CD14-positive monocyte (primary cell): ENCODE measurements at regions not wholly inside any gene's neighbourhood (a gene's known extent, or its start where the extent isn't known, plus 50 kb on each side); places are given as distances from the start of the nearest gene placed in this dataset.

Source experiments
- DNase-seq, 3 donors: peaks; one replicate each; pipeline ENCODE4 v3.0.0-alpha.2; 2011 to 2022
- H2AFZ ChIP-seq: 2 replicates; pipeline ENCODE4 v1.6.0; 2012; ENCODE audit warnings: mild to moderate bottlenecking, low read depth, low read length, inconsistent platforms; ENCODE audit not compliant: insufficient read depth, poor library complexity, severe bottlenecking
- H3K27ac ChIP-seq, 2 donors: 1 replicate in 1 of 2; 2 replicates in 1 of 2; pipeline ENCODE4 v1.5.1; 2012 to 2013; ENCODE audit warnings: low read length in 2 of 2, control low read depth in 1 of 2, inconsistent platforms in 1 of 2, low read depth in 1 of 2, mild to moderate bottlenecking in 1 of 2
- H3K27me3 ChIP-seq, 2 donors: one replicate each; pipeline versions ENCODE4 v1.6.0 to v1.6.1; 2011 to 2013; ENCODE audit warnings: low read length in 2 of 2; ENCODE audit not compliant: control insufficient read depth in 2 of 2, insufficient read depth in 2 of 2
- H3K36me3 ChIP-seq, 2 donors: replicated peaks in 1 of 2; 1 replicate in 1 of 2; 2 replicates in 1 of 2; pipeline versions ENCODE4 v1.5.1 to v1.6.1; 2012 to 2013; ENCODE audit warnings: low read length in 2 of 2, control low read depth in 1 of 2, inconsistent platforms in 1 of 2, mild to moderate bottlenecking in 1 of 2; ENCODE audit not compliant: insufficient read depth in 2 of 2, control insufficient read depth in 1 of 2
- H3K4me1 ChIP-seq, 2 donors: 1 replicate in 1 of 2; 2 replicates in 1 of 2; pipeline versions ENCODE4 v1.5.1 to v1.6.1; 2012 to 2013; ENCODE audit warnings: low read length in 2 of 2, control low read depth in 1 of 2, inconsistent platforms in 1 of 2, mild to moderate bottlenecking in 1 of 2, moderate library complexity in 1 of 2; ENCODE audit not compliant: insufficient read depth in 2 of 2, control insufficient read depth in 1 of 2
- H3K4me2 ChIP-seq: replicated peaks from 2 replicates; pipeline ENCODE3; 2012; ENCODE audit warnings: low read length, moderate library complexity, mild to moderate bottlenecking; ENCODE audit not compliant: poor library complexity, severe bottlenecking; ENCODE audit errors: extremely low read depth
- H3K4me3 ChIP-seq, 3 experiments: fragments of 200-600 bp in 1 of 3; sonication (generic) in 1 of 3; replicated peaks in 1 of 3; 1 replicate in 2 of 3; 2 replicates in 1 of 3; pipeline ENCODE4 v1.5.1; 2011 to 2013; ENCODE audit warnings: low read length in 3 of 3, mild to moderate bottlenecking in 3 of 3, control low read depth in 2 of 3, low read depth in 2 of 3, inconsistent platforms in 1 of 3, moderate library complexity in 1 of 3
- H3K79me2 ChIP-seq: 2 replicates; pipeline ENCODE4 v1.6.0; 2012; ENCODE audit warnings: mild to moderate bottlenecking, control low read depth, inconsistent platforms, low read length, moderate library complexity; ENCODE audit not compliant: insufficient read depth
- H3K9ac ChIP-seq: 2 replicates; pipeline ENCODE4 v1.6.0; 2017; ENCODE audit warnings: low read length, mild to moderate bottlenecking; ENCODE audit not compliant: insufficient read depth, poor library complexity, severe bottlenecking
- H3K9me3 ChIP-seq, 2 donors: replicated peaks in 1 of 2; 1 replicate in 1 of 2; 2 replicates in 1 of 2; pipeline versions ENCODE4 v1.5.1 to v1.6.1; 2012 to 2013; ENCODE audit warnings: low read length in 2 of 2, control low read depth in 1 of 2; ENCODE audit not compliant: control insufficient read depth in 1 of 2, insufficient read depth in 1 of 2
- H4K20me1 ChIP-seq: 2 replicates; pipeline ENCODE4 v1.6.0; 2012; ENCODE audit warnings: mild to moderate bottlenecking, low read length, control low read depth, moderate library complexity; ENCODE audit not compliant: insufficient read depth
- H3K27ac Mint-ChIP-seq, 7 donors: one replicate each; pipeline ENCODE4 v1.8.0; 2020; ENCODE audit warnings: mild to moderate bottlenecking in 7 of 7, mixed read lengths in 7 of 7, moderate library complexity in 6 of 7, inconsistent platforms in 2 of 7
- H3K27me3 Mint-ChIP-seq, 3 donors: one replicate each; pipeline ENCODE4 v1.8.0; 2021 to 2022; ENCODE audit warnings: low read depth in 3 of 3, mild to moderate bottlenecking in 3 of 3, mixed read lengths in 3 of 3, moderate library complexity in 3 of 3, inconsistent platforms in 1 of 3
- H3K36me3 Mint-ChIP-seq, 2 donors: one replicate each; pipeline ENCODE4 v1.8.0; 2020; ENCODE audit warnings: mixed read lengths in 2 of 2, inconsistent platforms in 1 of 2, mild to moderate bottlenecking in 1 of 2
- H3K4me1 Mint-ChIP-seq: one replicate; pipeline ENCODE4 v1.8.0; 2020; ENCODE audit warnings: mild to moderate bottlenecking, mixed read lengths
- H3K4me3 Mint-ChIP-seq, 2 donors: one replicate each; pipeline ENCODE4 v1.8.0; 2020; ENCODE audit warnings: mild to moderate bottlenecking in 2 of 2, mixed read lengths in 2 of 2, moderate library complexity in 1 of 2
- H3K9me3 Mint-ChIP-seq, 7 donors: one replicate each; pipeline ENCODE4 v1.8.0; 2020 to 2022; ENCODE audit warnings: mixed read lengths in 7 of 7, mild to moderate bottlenecking in 6 of 7, moderate library complexity in 6 of 7, inconsistent platforms in 2 of 7
- WGBS: methylation state at CpG from one replicate; pipeline ENCODE4 v1.1.5; 2013; ENCODE audit warnings: missing lambda C conversion rate; ENCODE audit not compliant: insufficient coverage; 5-methylcytosine and 5-hydroxymethylcytosine counted together
- intact Hi-C, 2 donors: fragments of 100-400 bp; cut with micrococcal nuclease; formaldehyde crosslinking; loops; one replicate each; pipeline versions ENCODE4 v1.15.0 to v1.15.1; 2023
- TF ChIP-seq, protein P1 (sequence below): fragments of 200-600 bp; IDR thresholded peaks from one replicate; pipeline ENCODE4 v1.8.0; 2022; ENCODE audit warnings: antibody characterized with exemption, mild to moderate bottlenecking

DNA sequence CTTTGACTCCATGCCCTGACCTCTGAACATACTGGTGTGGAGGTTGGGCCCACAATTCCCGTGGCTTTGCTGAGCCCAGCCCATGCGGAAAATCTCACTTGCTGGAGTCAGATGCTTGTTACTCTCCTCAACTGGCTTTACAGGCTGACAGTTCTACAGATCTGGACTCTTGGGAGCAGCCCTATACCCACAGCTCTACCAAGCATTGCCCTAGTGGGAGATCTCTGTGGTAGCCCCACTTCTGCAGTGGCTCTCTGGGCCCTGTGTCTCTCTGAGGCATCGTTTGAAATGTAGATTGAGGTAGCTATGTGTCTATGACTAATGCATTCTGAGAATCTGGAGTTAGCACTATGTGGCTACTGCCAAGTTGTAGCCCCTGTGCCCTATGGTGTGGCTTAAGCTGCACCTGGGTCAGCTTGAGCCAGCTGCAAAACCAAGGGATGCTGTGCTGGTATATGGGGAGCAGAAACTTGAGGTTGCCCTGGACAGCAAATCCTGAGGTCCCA lies 625.8 kb upstream of the ALCAM start:
- Histone ChIP-seq H3K27ac (no peak overlapping the region), H2AFZ (no peak overlapping the region), H3K36me3 (no peaks in the 10 kb centered on the region), H4K20me1 (no peaks in the 10 kb centered on the region), H3K79me2 (no peaks in the 10 kb centered on the region), H3K4me3 (no peak overlapping the region), H3K9ac (no peak overlapping the region), H3K4me2 (no peak overlapping the region), H3K4me1 (no peaks in the 10 kb centered on the region), H3K27me3 (no peaks in the 10 kb centered on the region), H3K9me3 (peaks cover 0 to 3% of the 10 kb centered on the region in 2 donors)
- no peaks in the 10 kb centered on the region for H3K36me3 Mint-ChIP-seq
- H3K4me1 Mint-ChIP-seq, result no peaks in the 10 kb centered on the region
- H3K9me3 Mint-ChIP-seq, result peaks cover 0 to 6% (median 2%) of the 10 kb centered on the region in 7 donors
- no peak overlapping the region for H3K4me3 Mint-ChIP-seq
- intact Hi-C loops, result no loop called here
- no peak overlapping the region for H3K27ac Mint-ChIP-seq
- 82% methylated on average over 3 of the region's 3 CpGs for WGBS
- no peak for DNase-seq
- no peaks in the 10 kb centered on the region for H3K27me3 Mint-ChIP-seq
- TF ChIP-seq, protein P1, sequence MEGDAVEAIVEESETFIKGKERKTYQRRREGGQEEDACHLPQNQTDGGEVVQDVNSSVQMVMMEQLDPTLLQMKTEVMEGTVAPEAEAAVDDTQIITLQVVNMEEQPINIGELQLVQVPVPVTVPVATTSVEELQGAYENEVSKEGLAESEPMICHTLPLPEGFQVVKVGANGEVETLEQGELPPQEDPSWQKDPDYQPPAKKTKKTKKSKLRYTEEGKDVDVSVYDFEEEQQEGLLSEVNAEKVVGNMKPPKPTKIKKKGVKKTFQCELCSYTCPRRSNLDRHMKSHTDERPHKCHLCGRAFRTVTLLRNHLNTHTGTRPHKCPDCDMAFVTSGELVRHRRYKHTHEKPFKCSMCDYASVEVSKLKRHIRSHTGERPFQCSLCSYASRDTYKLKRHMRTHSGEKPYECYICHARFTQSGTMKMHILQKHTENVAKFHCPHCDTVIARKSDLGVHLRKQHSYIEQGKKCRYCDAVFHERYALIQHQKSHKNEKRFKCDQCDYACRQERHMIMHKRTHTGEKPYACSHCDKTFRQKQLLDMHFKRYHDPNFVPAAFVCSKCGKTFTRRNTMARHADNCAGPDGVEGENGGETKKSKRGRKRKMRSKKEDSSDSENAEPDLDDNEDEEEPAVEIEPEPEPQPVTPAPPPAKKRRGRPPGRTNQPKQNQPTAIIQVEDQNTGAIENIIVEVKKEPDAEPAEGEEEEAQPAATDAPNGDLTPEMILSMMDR, result no peak

DNA sequence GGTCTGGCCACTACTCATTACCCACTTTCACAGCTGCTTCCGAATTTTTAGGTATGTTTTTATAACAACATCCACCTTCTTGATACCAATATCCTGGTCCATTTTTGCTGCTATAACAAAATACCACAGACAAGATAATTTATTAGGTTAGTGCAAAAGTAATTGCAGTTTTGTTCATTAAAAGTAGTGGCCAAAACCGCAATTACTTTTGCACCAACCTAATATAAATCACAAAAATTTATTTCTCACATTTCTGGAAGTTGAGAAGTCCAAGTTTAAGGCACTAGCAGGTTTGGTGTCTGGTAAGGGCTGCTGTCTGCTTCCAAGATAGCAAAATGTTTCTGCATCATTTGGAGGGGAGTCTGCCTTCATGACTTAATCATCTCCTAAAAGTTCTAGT lies 624.7 kb upstream of the ALCAM start:
- H3K4me1 Mint-ChIP-seq, result no peaks in the 10 kb centered on the region
- Histone ChIP-seq H2AFZ (no peak overlapping the region), H3K4me3 (no peak overlapping the region), H3K9me3 (peaks cover 0 to 3% of the 10 kb centered on the region in 2 donors), H3K79me2 (no peaks in the 10 kb centered on the region), H3K4me1 (no peaks in the 10 kb centered on the region), H3K9ac (no peak overlapping the region), H3K27me3 (no peaks in the 10 kb centered on the region), H4K20me1 (no peaks in the 10 kb centered on the region), H3K36me3 (no peaks in the 10 kb centered on the region), H3K27ac (no peak overlapping the region), H3K4me2 (no peak overlapping the region)
- intact Hi-C loops, result no loop called here
- TF ChIP-seq, protein P1, result no peak
- no peak overlapping the region for H3K4me3 Mint-ChIP-seq
- WGBS, result no CpG with 5 or more reads among the region's 2 CpGs
- no peaks in the 10 kb centered on the region for H3K27me3 Mint-ChIP-seq
- no peak overlapping the region for H3K27ac Mint-ChIP-seq
- no peak for DNase-seq
- H3K36me3 Mint-ChIP-seq, result no peaks in the 10 kb centered on the region
- peaks cover 0 to 6% (median 2%) of the 10 kb centered on the region in 7 donors for H3K9me3 Mint-ChIP-seq
